ENCODE measurements at regions not wholly inside any gene's neighbourhood (a gene's known extent, or its start where the extent isn't known, plus 50 kb on each side); places are given as distances from the start of the nearest gene placed in this dataset.

DNA sequence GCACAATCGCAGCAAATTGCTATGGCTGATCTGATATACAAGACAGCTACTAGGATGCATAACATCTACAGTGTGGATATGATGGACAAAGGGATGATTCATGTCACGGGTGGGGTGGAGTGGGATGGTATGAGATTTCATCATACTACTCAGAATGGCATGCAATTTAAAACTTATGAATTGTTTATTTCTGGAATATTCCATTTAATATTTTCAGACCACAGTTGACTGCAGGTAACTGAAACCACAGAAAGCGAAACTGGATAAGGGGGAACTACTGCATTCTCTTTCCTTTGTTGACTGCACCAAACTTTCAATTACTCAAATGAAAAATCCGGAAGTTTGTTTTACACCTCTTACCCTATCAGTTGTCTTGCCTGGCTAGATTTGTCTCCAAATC, 94.4 kb upstream of the NEUROD1 start:
- TF ChIP-seq CTCF (IDR thresholded peaks at IDR 0.05) (no peak), POLR2AphosphoS5 (IDR thresholded peaks at IDR 0.05) (no peak), POLR2A (IDR thresholded peaks at IDR 0.05) (no peak)

Data from stomach (tissue), 4 donors.